Neural progenitor cell (in vitro differentiated cells): ENCODE measurements at regions not wholly inside any gene's neighbourhood (a gene's known extent, or its start where the extent isn't known, plus 50 kb on each side); places are given as distances from the start of the nearest gene placed in this dataset.

Experiments
- DNase-seq: peaks from one replicate; pipeline ENCODE4 v3.0.0-alpha.2; 2016; ENCODE audit warnings: low spot score
- H2AFZ ChIP-seq: fragments of 200-600 bp; sonication (generic); replicated peaks from 2 replicates; pipeline ENCODE4 v1.6.1; 2016; ENCODE audit warnings: antibody characterized with exemption
- H3F3A ChIP-seq: fragments of 200-600 bp; sonication (generic); 2 replicates; pipeline ENCODE4 v1.6.1; 2016; ENCODE audit warnings: antibody characterized with exemption, low read depth
- H3K27ac ChIP-seq: fragments of 200-600 bp; sonication (generic); 2 replicates; pipeline ENCODE4 v1.5.1; 2016; ENCODE audit warnings: mild to moderate bottlenecking
- H3K27me3 ChIP-seq: fragments of 200-600 bp; sonication (generic); 2 replicates; pipeline ENCODE4 v1.6.1; 2016; ENCODE audit warnings: mild to moderate bottlenecking, moderate library complexity
- H3K36me3 ChIP-seq: fragments of 200-600 bp; sonication (generic); 2 replicates; pipeline ENCODE4 v1.5.1; 2016
- H3K4me1 ChIP-seq: fragments of 200-600 bp; sonication (generic); 2 replicates; pipeline ENCODE4 v1.6.1; 2016; ENCODE audit warnings: mixed run types
- H3K4me2 ChIP-seq: fragments of 200-600 bp; sonication (generic); 2 replicates; pipeline ENCODE4 v1.6.1; 2016
- H3K4me3 ChIP-seq: fragments of 200-600 bp; sonication (generic); 2 replicates; pipeline ENCODE4 v1.5.1; 2016
- H3K79me2 ChIP-seq: fragments of 200-600 bp; sonication (generic); 2 replicates; pipeline ENCODE4 v1.6.1; 2016; ENCODE audit warnings: low read depth
- H3K9ac ChIP-seq: fragments of 200-600 bp; sonication (generic); 2 replicates; pipeline ENCODE4 v1.6.1; 2016
- H3K9me3 ChIP-seq: fragments of 200-600 bp; sonication (generic); 2 replicates; pipeline ENCODE4 v1.5.1; 2016; ENCODE audit warnings: low read depth
- H4K20me1 ChIP-seq: fragments of 200-600 bp; sonication (generic); 2 replicates; pipeline ENCODE4 v1.6.1; 2016; ENCODE audit warnings: low read depth
- H3K27ac Mint-ChIP-seq: 3 replicates; pipeline ENCODE4 v1.8.0; 2021; ENCODE audit warnings: mixed read lengths
- H3K27me3 Mint-ChIP-seq: 2 replicates; pipeline ENCODE4 v1.8.0; 2022; ENCODE audit warnings: low read depth, mild to moderate bottlenecking, inconsistent platforms, moderate library complexity, mixed read lengths; ENCODE audit not compliant: insufficient read depth
- H3K36me3 Mint-ChIP-seq: 3 replicates; pipeline ENCODE4 v1.8.0; 2021; ENCODE audit warnings: mixed read lengths
- H3K4me1 Mint-ChIP-seq: 3 replicates; pipeline ENCODE4 v1.8.0; 2021; ENCODE audit warnings: mixed read lengths
- H3K4me3 Mint-ChIP-seq: 3 replicates; pipeline ENCODE4 v1.8.0; 2021; ENCODE audit warnings: mild to moderate bottlenecking, moderate library complexity, mixed read lengths
- H3K9me3 Mint-ChIP-seq: 3 replicates; pipeline ENCODE4 v1.8.0; 2020; ENCODE audit warnings: mixed read lengths
- CTCF ChIP-seq: fragments of 200-600 bp; sonication (generic); IDR thresholded peaks from 2 replicates; pipeline ENCODE4 v1.5.1; 2017; ENCODE audit warnings: antibody characterized with exemption, mild to moderate bottlenecking
- EZH2 ChIP-seq: fragments of 200-600 bp; sonication (generic); IDR thresholded peaks from 2 replicates; pipeline ENCODE4 v1.6.1; 2017; ENCODE audit warnings: antibody characterized with exemption, mild to moderate bottlenecking, moderate library complexity
- EZH2phosphoT487 ChIP-seq: fragments of 200-600 bp; sonication (generic); IDR thresholded peaks from 2 replicates; pipeline ENCODE4 v1.6.1; 2017; ENCODE audit warnings: antibody characterized with exemption

DNA sequence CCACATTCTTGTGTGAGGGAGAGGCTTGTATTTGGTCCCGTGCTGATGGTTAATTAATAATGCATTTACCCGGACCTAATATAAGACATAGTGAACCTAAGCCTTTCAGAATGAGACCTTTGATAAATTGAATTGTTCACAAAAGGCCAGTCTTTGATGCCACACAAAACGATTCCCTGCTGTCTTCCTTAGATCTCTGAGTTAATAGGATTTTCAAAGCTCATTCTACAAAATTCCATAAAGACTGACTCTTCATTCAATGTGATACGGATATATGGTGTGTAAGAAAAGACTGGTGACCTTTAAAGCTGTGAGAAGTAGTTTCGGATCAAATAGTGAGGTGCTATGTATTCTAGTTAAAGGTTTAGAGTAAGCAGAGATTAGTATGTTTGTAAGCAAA is 254.3 kb downstream of the PDHA2 start:
- Mint-ChIP-seq H3K9me3 (peaks cover 42% of the 10 kb centered on the region), H3K4me3 (no peak overlapping the region), H3K27me3 (no peaks in the 10 kb centered on the region), H3K27ac (peak overlapping the region; percentile 72), H3K36me3 (peaks cover 21% of the 10 kb centered on the region), H3K4me1 (peaks cover 20% of the 10 kb centered on the region)
- TF ChIP-seq EZH2phosphoT487 = peak; percentile 80
- no peak for TF ChIP-seq CTCF
- no peak for TF ChIP-seq EZH2
- peak; percentile 49 for DNase-seq
- Histone ChIP-seq H3K4me1 (peaks cover 34% of the 10 kb centered on the region), H4K20me1 (no peaks in the 10 kb centered on the region), H3K9me3 (no peaks in the 10 kb centered on the region), H2AFZ (no peak overlapping the region), H3K9ac (no peak overlapping the region), H3K4me2 (peak overlapping the region; percentile 21), H3K27me3 (no peaks in the 10 kb centered on the region), H3K27ac (no peak overlapping the region), H3K36me3 (no peaks in the 10 kb centered on the region), H3F3A (no peaks in the 10 kb centered on the region), H3K4me3 (no peak overlapping the region), H3K79me2 (no peaks in the 10 kb centered on the region)

- Mint-ChIP-seq H3K36me3 (peaks cover 17% of the 10 kb centered on the region), H3K27me3 (peaks cover 2% of the 10 kb centered on the region), H3K4me3 (no peak overlapping the region), H3K27ac (no peak overlapping the region), H3K9me3 (peaks cover 45% of the 10 kb centered on the region), H3K4me1 (peaks cover 22% of the 10 kb centered on the region)
- H4K20me1 ChIP-seq = no peaks in the 10 kb centered on the region
- H3K36me3 ChIP-seq = no peaks in the 10 kb centered on the region
- H2AFZ ChIP-seq = no peak overlapping the region
- no peaks in the 10 kb centered on the region for H3K79me2 ChIP-seq
- TF ChIP-seq CTCF = no peak
- TF ChIP-seq EZH2phosphoT487 = peak; percentile 53
- TF ChIP-seq EZH2 = no peak
- H3K27me3 ChIP-seq = no peaks in the 10 kb centered on the region
- no peak overlapping the region for H3K4me3 ChIP-seq
- H3F3A ChIP-seq = no peaks in the 10 kb centered on the region
- peak overlapping the region; percentile 73 for H3K27ac ChIP-seq
- H3K9me3 ChIP-seq = no peaks in the 10 kb centered on the region
- no peak overlapping the region for H3K9ac ChIP-seq
- DNase-seq = peak; percentile 77
- peak overlapping the region; percentile 14 for H3K4me2 ChIP-seq
- peaks cover 34% of the 10 kb centered on the region for H3K4me1 ChIP-seq
Measured at GRCh38 chr4:96097040-96097607, 257.2 kb downstream of the PDHA2 start.

- H3K27ac Mint-ChIP-seq = no peak overlapping the region
- no peak overlapping the region for H3K9ac ChIP-seq
Measured at GRCh38 chr4:96097693-96098092, 257.8 kb downstream of the PDHA2 start.

More at GRCh38 chr4:96097693-96098092, 257.8 kb downstream of the PDHA2 start:
- Histone ChIP-seq H3K79me2 (no peaks in the 10 kb centered on the region), H3K36me3 (no peaks in the 10 kb centered on the region), H3F3A (no peaks in the 10 kb centered on the region), H2AFZ (no peak overlapping the region), H3K4me2 (peak overlapping the region; percentile 14), H3K4me3 (no peak overlapping the region), H3K27me3 (no peaks in the 10 kb centered on the region), H4K20me1 (no peaks in the 10 kb centered on the region), H3K27ac (peak overlapping the region; percentile 73), H3K9me3 (no peaks in the 10 kb centered on the region), H3K4me1 (peaks cover 34% of the 10 kb centered on the region)
- Mint-ChIP-seq H3K4me1 (peaks cover 22% of the 10 kb centered on the region), H3K9me3 (peaks cover 40% of the 10 kb centered on the region), H3K4me3 (no peak overlapping the region), H3K27me3 (peaks cover 2% of the 10 kb centered on the region), H3K36me3 (peaks cover 14% of the 10 kb centered on the region)
- DNase-seq = no peak
- TF ChIP-seq CTCF = no peak
- TF ChIP-seq EZH2 = no peak
- no peak for TF ChIP-seq EZH2phosphoT487
